Right lobe of liver (tissue), 4 donors: ENCODE measurements at regions not wholly inside any gene's neighbourhood (a gene's known extent, or its start where the extent isn't known, plus 50 kb on each side); places are given as distances from the start of the nearest gene placed in this dataset.

Experiments
- POLR2A ChIP-seq: fragments of 450-650 bp; IDR thresholded peaks from one replicate; pipeline ENCODE4 v1.6.1; 2017; ENCODE audit warnings: antibody characterized with exemption, mild to moderate bottlenecking
- TF ChIP-seq, protein P1 (sequence below), 4 donors: fragments of 200-600 bp in 3 of 4; fragments of 450-650 bp in 1 of 4; IDR thresholded peaks; one replicate each; pipeline versions ENCODE4 v1.5.1 to v1.8.0; 2016 to 2022; ENCODE audit warnings: antibody characterized with exemption in 4 of 4, mild to moderate bottlenecking in 2 of 4
- donor health status: DM: no; HTN: no; CAD: no.
- donor health status: DM: no; HTN: no; CAD: no.
- donor health status: DM: no; HTN: yes; CAD: no.

DNA sequence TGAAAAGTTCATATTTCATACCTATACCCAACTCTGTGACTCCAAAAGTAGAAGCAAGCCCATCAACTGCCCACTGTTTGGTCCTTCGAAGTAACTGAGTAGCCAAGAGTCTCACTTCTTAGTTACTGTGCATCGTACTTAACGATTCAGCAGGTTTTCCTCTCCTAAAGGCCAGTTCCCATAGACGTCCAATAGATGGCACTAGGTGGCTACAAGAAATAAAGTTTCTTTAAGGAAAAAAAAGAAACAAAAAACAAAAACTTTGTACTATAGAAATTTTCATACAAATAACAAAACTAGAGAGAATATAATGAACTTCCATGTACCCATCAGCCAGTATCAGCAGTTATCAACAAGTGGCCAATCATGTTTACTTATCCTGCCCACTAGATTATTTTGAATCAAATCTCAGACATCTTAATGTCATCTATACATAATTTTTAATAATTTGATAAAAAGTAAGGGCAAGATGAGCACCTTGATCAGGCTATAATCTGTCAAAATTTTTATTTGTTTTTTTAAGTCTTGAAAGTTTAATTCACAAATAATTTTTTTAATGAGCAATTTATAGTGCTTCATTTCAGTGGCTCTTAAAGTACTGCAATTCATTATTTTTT is 63.8 kb upstream of the ACP3 start:
- TF ChIP-seq POLR2A: no peak
- TF ChIP-seq, protein P1, sequence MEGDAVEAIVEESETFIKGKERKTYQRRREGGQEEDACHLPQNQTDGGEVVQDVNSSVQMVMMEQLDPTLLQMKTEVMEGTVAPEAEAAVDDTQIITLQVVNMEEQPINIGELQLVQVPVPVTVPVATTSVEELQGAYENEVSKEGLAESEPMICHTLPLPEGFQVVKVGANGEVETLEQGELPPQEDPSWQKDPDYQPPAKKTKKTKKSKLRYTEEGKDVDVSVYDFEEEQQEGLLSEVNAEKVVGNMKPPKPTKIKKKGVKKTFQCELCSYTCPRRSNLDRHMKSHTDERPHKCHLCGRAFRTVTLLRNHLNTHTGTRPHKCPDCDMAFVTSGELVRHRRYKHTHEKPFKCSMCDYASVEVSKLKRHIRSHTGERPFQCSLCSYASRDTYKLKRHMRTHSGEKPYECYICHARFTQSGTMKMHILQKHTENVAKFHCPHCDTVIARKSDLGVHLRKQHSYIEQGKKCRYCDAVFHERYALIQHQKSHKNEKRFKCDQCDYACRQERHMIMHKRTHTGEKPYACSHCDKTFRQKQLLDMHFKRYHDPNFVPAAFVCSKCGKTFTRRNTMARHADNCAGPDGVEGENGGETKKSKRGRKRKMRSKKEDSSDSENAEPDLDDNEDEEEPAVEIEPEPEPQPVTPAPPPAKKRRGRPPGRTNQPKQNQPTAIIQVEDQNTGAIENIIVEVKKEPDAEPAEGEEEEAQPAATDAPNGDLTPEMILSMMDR (IDR thresholded peaks at IDR 0.05): peak; percentile 55 to 75 (median 68)
